SU-DHL-6 (cell line): ENCODE measurements at regions not wholly inside any gene's neighbourhood (a gene's known extent, or its start where the extent isn't known, plus 50 kb on each side); places are given as distances from the start of the nearest gene placed in this dataset.

Experiments used
- EZH2phosphoT487 ChIP-seq: fragments of 200-600 bp; sonication (generic), shearing (Covaris generic); conservative IDR thresholded peaks from 2 replicates; pipeline ENCODE4 v1.6.1; 2018; ENCODE audit warnings: mild to moderate bottlenecking, antibody characterized with exemption, low read length, moderate library complexity, mixed read lengths
- TF ChIP-seq, protein P1 (sequence below): fragments of 200-600 bp; sonication (generic); IDR thresholded peaks from one replicate; pipeline ENCODE4 v1.5.1; 2017; ENCODE audit warnings: antibody characterized with exemption, mild to moderate bottlenecking, low read length, moderate library complexity; ENCODE audit not compliant: insufficient read depth, poor library complexity, severe bottlenecking

DNA sequence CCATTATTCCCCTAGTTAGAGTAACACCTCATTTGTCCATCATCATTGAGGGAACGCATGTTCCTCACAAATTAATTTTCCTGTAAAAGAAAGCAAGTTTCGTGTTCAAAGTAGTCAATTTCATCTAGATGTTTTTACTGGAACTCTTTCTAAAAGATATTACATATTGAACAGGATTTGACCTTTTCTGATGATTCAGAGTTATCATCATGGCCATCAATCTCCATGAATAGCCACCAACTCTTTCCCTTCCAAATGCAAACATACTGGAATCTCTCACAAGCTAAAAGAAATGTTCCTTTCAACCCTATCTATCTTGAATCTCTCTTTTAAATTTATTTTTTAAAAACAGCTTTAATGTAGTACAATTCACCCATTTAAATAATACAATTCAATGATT, 263.1 kb upstream of the FAR2 start:
- TF ChIP-seq, protein P1, sequence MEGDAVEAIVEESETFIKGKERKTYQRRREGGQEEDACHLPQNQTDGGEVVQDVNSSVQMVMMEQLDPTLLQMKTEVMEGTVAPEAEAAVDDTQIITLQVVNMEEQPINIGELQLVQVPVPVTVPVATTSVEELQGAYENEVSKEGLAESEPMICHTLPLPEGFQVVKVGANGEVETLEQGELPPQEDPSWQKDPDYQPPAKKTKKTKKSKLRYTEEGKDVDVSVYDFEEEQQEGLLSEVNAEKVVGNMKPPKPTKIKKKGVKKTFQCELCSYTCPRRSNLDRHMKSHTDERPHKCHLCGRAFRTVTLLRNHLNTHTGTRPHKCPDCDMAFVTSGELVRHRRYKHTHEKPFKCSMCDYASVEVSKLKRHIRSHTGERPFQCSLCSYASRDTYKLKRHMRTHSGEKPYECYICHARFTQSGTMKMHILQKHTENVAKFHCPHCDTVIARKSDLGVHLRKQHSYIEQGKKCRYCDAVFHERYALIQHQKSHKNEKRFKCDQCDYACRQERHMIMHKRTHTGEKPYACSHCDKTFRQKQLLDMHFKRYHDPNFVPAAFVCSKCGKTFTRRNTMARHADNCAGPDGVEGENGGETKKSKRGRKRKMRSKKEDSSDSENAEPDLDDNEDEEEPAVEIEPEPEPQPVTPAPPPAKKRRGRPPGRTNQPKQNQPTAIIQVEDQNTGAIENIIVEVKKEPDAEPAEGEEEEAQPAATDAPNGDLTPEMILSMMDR: no peak
- no peak for TF ChIP-seq EZH2phosphoT487
